Calu3 (cell line): ENCODE measurements at regions not wholly inside any gene's neighbourhood (a gene's known extent, or its start where the extent isn't known, plus 50 kb on each side); places are given as distances from the start of the nearest gene placed in this dataset.
"Not testable (repeated sequence)": the region's sequence is repeated elsewhere in the genome, so short reads cannot be mapped to it uniquely, and the experiment has no call there.

Experiments used
- BruUV-seq: library from RNA; stranded (reverse); fragments of 400-500 nt; replicated peaks from 2 replicates; lab custom pipeline; 2021; lab: Mats Ljungman, UMichigan
- CTCF ChIA-PET: fragments of 300-600 bp; sonication (Branson Sonifier 250); formaldehyde crosslinking; loops from one replicate; lab custom pipeline; 2022; ENCODE audit warnings: antibody characterized with exemption; lab: Charles Lee
- DNase-seq: peaks from one replicate; pipeline ENCODE4 v3.0.0; 2022
- H3K27ac Mint-ChIP-seq: one replicate; pipeline ENCODE4 v1.8.0; 2022; ENCODE audit warnings: mixed read lengths; ENCODE audit not compliant: unreplicated experiment
- H3K27me3 Mint-ChIP-seq: one replicate; pipeline ENCODE4 v1.8.0; 2022; ENCODE audit warnings: mixed read lengths; ENCODE audit not compliant: unreplicated experiment
- H3K36me3 Mint-ChIP-seq: one replicate; pipeline ENCODE4 v1.8.0; 2022; ENCODE audit warnings: mild to moderate bottlenecking, moderate library complexity, mixed read lengths; ENCODE audit not compliant: insufficient read depth, unreplicated experiment
- H3K4me1 Mint-ChIP-seq: one replicate; pipeline ENCODE4 v1.8.0; 2022; ENCODE audit warnings: mild to moderate bottlenecking, low read depth, mixed read lengths; ENCODE audit not compliant: unreplicated experiment
- H3K4me3 Mint-ChIP-seq: one replicate; pipeline ENCODE4 v1.8.0; 2022; ENCODE audit warnings: mild to moderate bottlenecking, low read depth, moderate library complexity, mixed read lengths; ENCODE audit not compliant: unreplicated experiment
- H3K9me3 Mint-ChIP-seq: one replicate; pipeline ENCODE4 v1.8.0; 2022; ENCODE audit warnings: low read depth, mixed read lengths; ENCODE audit not compliant: unreplicated experiment
- intact Hi-C: fragments of 100-400 bp; cut with micrococcal nuclease; formaldehyde crosslinking; loops from one replicate; pipeline ENCODE4 v1.10.0; 2022; ENCODE audit not compliant: unreplicated experiment

GRCh38 chr22:11561744-11562143 lies 3966.2 kb upstream of the OR11H1 start:
- H3K27me3 Mint-ChIP-seq, H3K4me3 Mint-ChIP-seq, H3K9me3 Mint-ChIP-seq, intact Hi-C loops, H3K27ac Mint-ChIP-seq, CTCF ChIA-PET, BruUV-seq, DNase-seq, H3K4me1 Mint-ChIP-seq, H3K36me3 Mint-ChIP-seq: not testable (repeated sequence)

DNA sequence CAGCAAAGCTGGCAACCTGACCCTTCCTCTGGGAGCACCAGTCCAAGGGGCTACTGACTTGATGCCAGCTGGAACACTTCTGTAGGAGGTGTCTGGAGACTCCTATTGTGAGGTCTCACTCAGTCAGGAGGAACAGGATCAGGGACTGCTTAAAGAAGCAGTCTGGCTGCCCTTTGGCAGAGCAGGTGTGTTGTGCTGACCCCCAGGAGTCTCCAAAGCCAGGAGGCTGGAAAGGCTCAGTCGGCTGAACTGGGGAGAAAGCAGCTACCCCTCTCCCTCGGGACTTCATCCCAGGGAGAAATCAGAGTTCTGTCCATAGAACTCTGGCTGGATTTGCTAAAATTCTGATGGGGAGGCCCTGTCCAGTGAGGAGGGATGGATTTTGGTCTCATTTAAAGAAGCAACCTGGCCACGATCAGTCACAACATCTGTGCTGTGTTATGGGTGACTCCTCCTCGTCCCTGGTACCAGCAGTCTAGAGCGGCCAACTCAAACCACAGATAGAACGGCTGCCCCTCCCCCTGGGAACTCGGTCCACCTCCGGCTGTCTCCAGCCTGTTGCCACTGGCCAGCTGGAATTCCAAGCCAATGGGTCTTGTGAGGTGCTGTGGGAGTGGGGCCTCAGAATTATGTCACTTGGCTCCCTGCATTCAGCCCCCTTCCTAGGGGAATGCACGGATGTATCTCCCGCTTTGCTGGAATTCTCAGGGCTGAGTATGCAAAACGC lies 3959.0 kb upstream of the OR11H1 start:
- CTCF ChIA-PET, H3K4me3 Mint-ChIP-seq, BruUV-seq, H3K36me3 Mint-ChIP-seq, H3K4me1 Mint-ChIP-seq, H3K27ac Mint-ChIP-seq, intact Hi-C loops, DNase-seq, H3K27me3 Mint-ChIP-seq: not testable (repeated sequence)
- H3K9me3 Mint-ChIP-seq = peaks cover 21% of the 10 kb centered on the region

GRCh38 chr22:11569564-11569940 lies 3958.4 kb upstream of the OR11H1 start:
- CTCF ChIA-PET, BruUV-seq, H3K27me3 Mint-ChIP-seq, DNase-seq, H3K36me3 Mint-ChIP-seq, intact Hi-C loops, H3K4me1 Mint-ChIP-seq, H3K27ac Mint-ChIP-seq, H3K4me3 Mint-ChIP-seq: not testable (repeated sequence)
- peaks cover 24% of the 10 kb centered on the region for H3K9me3 Mint-ChIP-seq

GRCh38 chr22:11573154-11573553 lies 3954.8 kb upstream of the OR11H1 start:
- BruUV-seq, H3K4me1 Mint-ChIP-seq, DNase-seq, intact Hi-C loops, CTCF ChIA-PET, H3K4me3 Mint-ChIP-seq, H3K27ac Mint-ChIP-seq, H3K36me3 Mint-ChIP-seq, H3K27me3 Mint-ChIP-seq: not testable (repeated sequence)
- H3K9me3 Mint-ChIP-seq = peaks cover 30% of the 10 kb centered on the region

- H3K27me3 Mint-ChIP-seq, DNase-seq, CTCF ChIA-PET, H3K4me3 Mint-ChIP-seq, BruUV-seq, H3K27ac Mint-ChIP-seq, intact Hi-C loops, H3K4me1 Mint-ChIP-seq, H3K36me3 Mint-ChIP-seq: not testable (repeated sequence)
- H3K9me3 Mint-ChIP-seq = peaks cover 31% of the 10 kb centered on the region
Observed at GRCh38 chr22:11574231-11574630, 3953.8 kb upstream of the OR11H1 start.

- BruUV-seq, H3K27ac Mint-ChIP-seq, H3K4me3 Mint-ChIP-seq, intact Hi-C loops, H3K27me3 Mint-ChIP-seq, DNase-seq, H3K4me1 Mint-ChIP-seq, CTCF ChIA-PET, H3K36me3 Mint-ChIP-seq: not testable (repeated sequence)
- peaks cover 35% of the 10 kb centered on the region for H3K9me3 Mint-ChIP-seq
Observed at GRCh38 chr22:11574659-11575058, 3953.3 kb upstream of the OR11H1 start.

DNA sequence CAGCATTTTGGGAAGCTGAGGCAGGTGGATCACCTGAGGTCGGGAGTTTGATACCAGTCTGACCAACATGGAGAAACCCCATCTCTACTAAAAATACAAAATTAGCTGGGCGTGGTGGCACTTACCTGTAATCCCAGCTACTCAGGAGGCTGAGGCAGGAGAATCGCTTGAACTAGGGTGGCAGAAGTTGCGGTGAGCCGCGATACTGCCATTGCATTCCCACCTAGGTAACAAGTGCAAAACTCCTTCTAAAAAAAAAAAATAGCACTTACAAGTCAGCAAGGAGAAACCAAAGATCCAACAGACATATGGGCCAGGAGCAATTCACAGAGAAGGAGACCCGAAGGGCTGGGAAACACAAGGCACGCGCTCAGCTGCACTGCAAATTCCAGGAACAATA lies 3951.3 kb upstream of the OR11H1 start:
- peaks cover 34% of the 10 kb centered on the region for H3K9me3 Mint-ChIP-seq
- intact Hi-C loops, DNase-seq, H3K27me3 Mint-ChIP-seq, H3K4me1 Mint-ChIP-seq, CTCF ChIA-PET, H3K27ac Mint-ChIP-seq, BruUV-seq, H3K36me3 Mint-ChIP-seq, H3K4me3 Mint-ChIP-seq: not testable (repeated sequence)

DNA sequence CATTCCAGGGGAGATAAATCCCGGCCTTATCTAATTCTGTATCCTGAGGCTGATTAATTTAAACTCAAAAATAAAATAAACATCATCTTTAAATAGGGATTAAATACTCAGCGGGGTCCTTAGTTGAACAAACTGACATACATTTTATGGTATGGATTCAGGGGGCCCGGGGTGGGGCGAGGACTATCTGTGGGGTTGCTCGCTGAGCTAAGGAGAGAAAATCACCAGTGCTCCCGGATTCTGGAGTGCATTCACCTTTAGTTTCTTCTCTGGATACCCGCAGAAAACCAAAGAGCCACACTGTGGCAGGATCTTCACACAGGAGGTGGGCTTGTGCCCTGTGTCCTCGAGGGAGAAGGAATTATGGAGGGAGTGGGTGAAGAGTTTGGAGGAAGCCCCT lies 3949.9 kb upstream of the OR11H1 start:
- DNase-seq, H3K4me3 Mint-ChIP-seq, BruUV-seq, H3K27me3 Mint-ChIP-seq, H3K27ac Mint-ChIP-seq, H3K36me3 Mint-ChIP-seq, intact Hi-C loops, CTCF ChIA-PET, H3K4me1 Mint-ChIP-seq: not testable (repeated sequence)
- peaks cover 36% of the 10 kb centered on the region for H3K9me3 Mint-ChIP-seq

DNA sequence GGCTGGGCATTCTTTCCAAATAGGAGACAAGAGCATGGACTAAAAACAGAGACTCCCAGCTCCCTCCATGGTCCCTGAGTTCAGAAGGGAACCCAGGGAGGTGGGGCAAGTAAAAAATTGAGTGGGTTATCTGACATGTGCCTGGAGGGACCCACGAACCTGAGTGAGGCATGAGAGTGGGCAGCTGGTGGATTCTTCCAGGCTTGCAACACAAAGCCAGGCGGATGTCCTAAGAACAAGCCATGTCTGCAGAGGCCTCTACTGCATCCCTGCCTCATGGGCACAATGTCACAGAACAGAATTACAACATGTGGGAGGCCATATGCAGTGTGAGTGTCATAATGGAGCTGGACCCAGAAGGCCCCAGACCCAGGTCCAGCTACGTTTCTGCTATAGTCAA lies 3949.4 kb upstream of the OR11H1 start:
- H3K9me3 Mint-ChIP-seq = peaks cover 40% of the 10 kb centered on the region
- not testable (repeated sequence) for H3K27ac Mint-ChIP-seq, H3K4me1 Mint-ChIP-seq

GRCh38 chr22:11582048-11582447 lies 3945.9 kb upstream of the OR11H1 start:
- H3K4me3 Mint-ChIP-seq, BruUV-seq, H3K27ac Mint-ChIP-seq, CTCF ChIA-PET, H3K27me3 Mint-ChIP-seq, DNase-seq, H3K36me3 Mint-ChIP-seq, H3K4me1 Mint-ChIP-seq, intact Hi-C loops: not testable (repeated sequence)
- peaks cover 36% of the 10 kb centered on the region for H3K9me3 Mint-ChIP-seq

More for the DNA sequence above, 3949.4 kb upstream of the OR11H1 start:
- H3K36me3 Mint-ChIP-seq, BruUV-seq, H3K4me3 Mint-ChIP-seq, CTCF ChIA-PET, DNase-seq, intact Hi-C loops, H3K27me3 Mint-ChIP-seq: not testable (repeated sequence)
